Endothelial cell of umbilical vein (primary cell): ENCODE measurements at regions not wholly inside any gene's neighbourhood (a gene's known extent, or its start where the extent isn't known, plus 50 kb on each side); places are given as distances from the start of the nearest gene placed in this dataset.

Source experiments
- EZH2 ChIP-seq: IDR thresholded peaks from 2 replicates; pipeline ENCODE4 v1.6.1; 2012; ENCODE audit warnings: borderline replicate concordance, low read depth, mild to moderate bottlenecking, moderate library complexity, low read length, inconsistent platforms; ENCODE audit not compliant: severe bottlenecking
- FOS ChIP-seq: IDR thresholded peaks from 2 replicates; pipeline ENCODE4 v1.6.1; 2011; ENCODE audit warnings: mild to moderate bottlenecking, low read length, moderate library complexity, borderline replicate concordance; ENCODE audit not compliant: insufficient read depth
- JUN ChIP-seq: IDR thresholded peaks from 2 replicates; pipeline ENCODE4 v1.6.1; 2011; ENCODE audit warnings: borderline replicate concordance, low read depth; ENCODE audit not compliant: insufficient read length, insufficient read depth
- MYC ChIP-seq: IDR thresholded peaks from one replicate; pipeline ENCODE4 v1.6.1; 2011; ENCODE audit warnings: mild to moderate bottlenecking, low read depth, low read length
- POLR2A ChIP-seq: IDR thresholded peaks from 2 replicates; pipeline ENCODE4 v1.6.1; 2012; ENCODE audit warnings: low read depth, mild to moderate bottlenecking, control low read depth, low read length
- POLR2AphosphoS5 ChIP-seq: IDR thresholded peaks from 2 replicates; pipeline ENCODE4 v1.6.1; 2012; ENCODE audit warnings: low read depth, mild to moderate bottlenecking, control low read depth, low read length, moderate library complexity; ENCODE audit not compliant: insufficient read depth
- TF ChIP-seq, protein P1 (sequence below), 2 donors: IDR thresholded peaks; 1 replicate in 1 of 2; 2 replicates in 1 of 2; pipeline ENCODE4 v1.5.1; 2011; ENCODE audit warnings: low read length in 2 of 2, mild to moderate bottlenecking in 2 of 2, moderate library complexity in 2 of 2, control low read depth in 1 of 2, inconsistent platforms in 1 of 2, low read depth in 1 of 2; ENCODE audit not compliant: insufficient read depth in 1 of 2; ENCODE audit errors: extremely low read depth in 1 of 2
- TF ChIP-seq, protein P2 (sequence below): IDR thresholded peaks from 2 replicates; pipeline ENCODE4 v1.6.1; 2011; ENCODE audit not compliant: insufficient read depth, insufficient read length

DNA sequence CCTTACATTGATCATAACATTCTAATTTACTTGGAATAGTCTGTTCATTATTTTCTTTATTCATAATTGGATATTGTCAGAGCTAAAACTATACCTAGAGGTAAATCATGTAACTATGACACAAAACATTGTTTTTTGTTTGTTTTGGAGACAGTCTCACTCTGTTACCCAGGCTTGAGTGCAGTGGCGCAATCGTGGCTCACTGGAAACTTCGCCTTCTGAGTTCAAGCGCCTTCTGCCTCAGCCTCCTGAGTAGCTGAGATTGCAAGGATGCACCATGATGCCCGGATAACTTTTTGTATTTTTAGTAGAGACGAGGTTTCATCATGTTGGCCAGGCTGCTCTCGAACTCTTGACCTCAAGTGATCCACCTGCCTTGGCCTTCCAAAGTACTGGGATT is 265.2 kb downstream of the FBXO8 start:
- TF ChIP-seq, protein P1, sequence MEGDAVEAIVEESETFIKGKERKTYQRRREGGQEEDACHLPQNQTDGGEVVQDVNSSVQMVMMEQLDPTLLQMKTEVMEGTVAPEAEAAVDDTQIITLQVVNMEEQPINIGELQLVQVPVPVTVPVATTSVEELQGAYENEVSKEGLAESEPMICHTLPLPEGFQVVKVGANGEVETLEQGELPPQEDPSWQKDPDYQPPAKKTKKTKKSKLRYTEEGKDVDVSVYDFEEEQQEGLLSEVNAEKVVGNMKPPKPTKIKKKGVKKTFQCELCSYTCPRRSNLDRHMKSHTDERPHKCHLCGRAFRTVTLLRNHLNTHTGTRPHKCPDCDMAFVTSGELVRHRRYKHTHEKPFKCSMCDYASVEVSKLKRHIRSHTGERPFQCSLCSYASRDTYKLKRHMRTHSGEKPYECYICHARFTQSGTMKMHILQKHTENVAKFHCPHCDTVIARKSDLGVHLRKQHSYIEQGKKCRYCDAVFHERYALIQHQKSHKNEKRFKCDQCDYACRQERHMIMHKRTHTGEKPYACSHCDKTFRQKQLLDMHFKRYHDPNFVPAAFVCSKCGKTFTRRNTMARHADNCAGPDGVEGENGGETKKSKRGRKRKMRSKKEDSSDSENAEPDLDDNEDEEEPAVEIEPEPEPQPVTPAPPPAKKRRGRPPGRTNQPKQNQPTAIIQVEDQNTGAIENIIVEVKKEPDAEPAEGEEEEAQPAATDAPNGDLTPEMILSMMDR (IDR thresholded peaks at IDR 0.05; ENCODE audit: extremely low read depth in 1 of 2, insufficient read depth in 1 of 2, low read depth in 1 of 2, low read length in 2 of 2), result no peak
- TF ChIP-seq MYC (no peak), POLR2A (no peak), POLR2AphosphoS5 (no peak), EZH2 (no peak), JUN (no peak), FOS (no peak)
- TF ChIP-seq, protein P2, sequence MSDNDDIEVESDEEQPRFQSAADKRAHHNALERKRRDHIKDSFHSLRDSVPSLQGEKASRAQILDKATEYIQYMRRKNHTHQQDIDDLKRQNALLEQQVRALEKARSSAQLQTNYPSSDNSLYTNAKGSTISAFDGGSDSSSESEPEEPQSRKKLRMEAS, result no peak
